GM19463 (cell line): ENCODE measurements at regions not wholly inside any gene's neighbourhood (a gene's known extent, or its start where the extent isn't known, plus 50 kb on each side); places are given as distances from the start of the nearest gene placed in this dataset.
A peak's percentile ranks its signal among the peaks of the same experiment; 100 is the strongest.

Experiments
- ATAC-seq: cut with Tn5 transposase; IDR thresholded peaks from one replicate; pipeline ENCODE4 v1.9.1; 2021; ENCODE audit warnings: mild to moderate bottlenecking, moderate library complexity; ENCODE audit not compliant: unreplicated experiment

GRCh38 chr18:34977838-34978532 is 63.2 kb upstream of the MAPRE2 start:
- ATAC-seq = peak; percentile 34

GRCh38 chr18:34978533-34978893 is 62.7 kb upstream of the MAPRE2 start:
- ATAC-seq = no peak

- peak; percentile 43 for ATAC-seq
Observed at GRCh38 chr18:34978953-34979608, 62.1 kb upstream of the MAPRE2 start.

- ATAC-seq = no peak
Observed at GRCh38 chr18:34981487-34981886, 59.7 kb upstream of the MAPRE2 start.

GRCh38 chr18:34985963-34986362 is 55.2 kb upstream of the MAPRE2 start:
- ATAC-seq = no peak

DNA sequence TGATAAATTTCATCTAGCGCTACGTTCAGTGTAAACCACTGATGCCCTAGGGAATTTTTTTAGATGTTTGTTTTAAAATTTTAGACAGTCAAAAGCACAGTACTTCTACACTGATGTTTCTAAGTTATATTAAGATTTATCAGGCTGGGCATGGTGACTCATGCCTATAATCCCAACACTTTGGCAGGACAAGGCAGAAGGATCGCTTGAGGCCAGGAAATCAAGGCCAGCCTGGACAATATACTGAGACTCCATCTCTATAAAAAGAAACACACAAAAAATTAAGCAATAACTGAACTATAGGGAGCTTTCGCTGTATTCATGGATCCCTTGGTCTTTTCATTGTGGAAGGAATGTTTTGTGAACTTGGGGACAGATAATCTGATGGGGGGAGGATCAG is 50.6 kb upstream of the MAPRE2 start:
- no peak for ATAC-seq

- no peak for ATAC-seq
Observed at GRCh38 chr18:34991152-34991551, 50.1 kb upstream of the MAPRE2 start.
